ENCODE measurements at regions not wholly inside any gene's neighbourhood (a gene's known extent, or its start where the extent isn't known, plus 50 kb on each side); places are given as distances from the start of the nearest gene placed in this dataset.
"Not testable (repeated sequence)": the region's sequence is repeated elsewhere in the genome, so short reads cannot be mapped to it uniquely, and the experiment has no call there.

GRCh38 chr10:8403711-8404371 is 349.4 kb downstream of the GATA3 start:
- no peak overlapping the region for H3K4me3 ChIP-seq (ENCODE audit: low read depth, low read length)
- no peak for TF ChIP-seq CTCF (conservative IDR thresholded peaks at IDR 0.05; ENCODE audit: low read depth, low read length)
- no peak for DNase-seq (ENCODE audit: low read depth)

GRCh38 chr10:8404721-8405120 is 350.2 kb downstream of the GATA3 start:
- H3K4me3 ChIP-seq (ENCODE audit: low read depth, low read length), result no peak overlapping the region
- no peak for DNase-seq (ENCODE audit: low read depth)
- TF ChIP-seq CTCF (conservative IDR thresholded peaks at IDR 0.05; ENCODE audit: low read depth, low read length), result no peak

- no peak for TF ChIP-seq CTCF (conservative IDR thresholded peaks at IDR 0.05; ENCODE audit: low read depth, low read length)
- DNase-seq (ENCODE audit: low read depth), result no peak
- no peak overlapping the region for H3K4me3 ChIP-seq (ENCODE audit: low read depth, low read length)
Observed at GRCh38 chr10:8405596-8405995, 351.1 kb downstream of the GATA3 start.

GRCh38 chr10:8407501-8408021 is 353.1 kb downstream of the GATA3 start:
- H3K4me3 ChIP-seq (ENCODE audit: low read depth, low read length), result no peak overlapping the region
- no peak for DNase-seq (ENCODE audit: low read depth)
- TF ChIP-seq CTCF (conservative IDR thresholded peaks at IDR 0.05; ENCODE audit: low read depth, low read length), result no peak

GRCh38 chr10:8410506-8410905 is 356.0 kb downstream of the GATA3 start:
- TF ChIP-seq CTCF (conservative IDR thresholded peaks at IDR 0.05; ENCODE audit: low read depth, low read length), result no peak
- no peak for DNase-seq (ENCODE audit: low read depth)

GRCh38 chr10:8412541-8412940 is 358.1 kb downstream of the GATA3 start:
- DNase-seq (ENCODE audit: low read depth), result no peak
- TF ChIP-seq CTCF (conservative IDR thresholded peaks at IDR 0.05; ENCODE audit: low read depth, low read length), result no peak
- H3K4me3 ChIP-seq (ENCODE audit: low read depth, low read length), result no peak overlapping the region

More at GRCh38 chr10:8410506-8410905, 356.0 kb downstream of the GATA3 start:
- H3K4me3 ChIP-seq (ENCODE audit: low read depth, low read length), result no peak overlapping the region

- not testable (repeated sequence) for DNase-seq (ENCODE audit: low read depth); H3K4me3 ChIP-seq (ENCODE audit: low read depth, low read length)
Observed at GRCh38 chr10:8415029-8415428, 360.5 kb downstream of the GATA3 start.

Measured in choroid plexus epithelial cell (primary cell).